B cell (primary cell): ENCODE measurements at regions not wholly inside any gene's neighbourhood (a gene's known extent, or its start where the extent isn't known, plus 50 kb on each side); places are given as distances from the start of the nearest gene placed in this dataset.

Source experiments
- ATAC-seq: fragments of 200-7000 bp; cut with Tn5 transposase; one replicate; pipeline ENCODE4 v1.10.0; 2021; ENCODE audit warnings: low read depth, mild to moderate bottlenecking, moderate number of reproducible peaks, moderate library complexity
- CTCF ChIA-PET: fragments of 350-600 bp; sonication (Branson Sonifier 250); formaldehyde crosslinking; loops from one replicate; lab custom pipeline; 2021; ENCODE audit warnings: antibody characterized with exemption, inconsistent platforms; lab: Charles Lee
- POLR2A ChIA-PET: fragments of 350-600 bp; sonication (Branson Sonifier 250); formaldehyde crosslinking; loops from one replicate; lab custom pipeline; 2021; ENCODE audit warnings: antibody characterized with exemption; lab: Charles Lee
- DNase-seq: peaks from one replicate; pipeline ENCODE4 v3.0.0; 2013
- H2AFZ ChIP-seq: 2 replicates; pipeline ENCODE4 v1.6.1; 2012; ENCODE audit warnings: mild to moderate bottlenecking, low read depth, low read length; ENCODE audit not compliant: insufficient read depth, poor library complexity, severe bottlenecking
- H3K27ac ChIP-seq, 2 donors: 1 replicate in 1 of 2; 2 replicates in 1 of 2; pipeline ENCODE4 v1.5.1; 2012 to 2013; ENCODE audit warnings: low read length in 2 of 2, mild to moderate bottlenecking in 2 of 2, moderate library complexity in 1 of 2
- H3K27me3 ChIP-seq, 4 experiments: fragments of 200-600 bp in 1 of 4; sonication (generic) in 1 of 4; replicated peaks in 1 of 4; 1 replicate in 2 of 4; 2 replicates in 2 of 4; pipeline versions ENCODE4 v1.6.1 to v1.7.0; 2013 to 2016; ENCODE audit warnings: low read length in 3 of 4, mild to moderate bottlenecking in 2 of 4, mixed read lengths in 1 of 4, moderate library complexity in 1 of 4; ENCODE audit not compliant: insufficient read depth in 4 of 4, control insufficient read depth in 3 of 4; ENCODE audit errors: control extremely low read depth in 1 of 4
- H3K36me3 ChIP-seq, 2 experiments: replicated peaks in 1 of 2; 1 replicate in 1 of 2; 2 replicates in 1 of 2; pipeline versions ENCODE4 v1.6.1 to v1.7.1; 2013; ENCODE audit warnings: low read length in 1 of 2; ENCODE audit not compliant: insufficient read depth in 2 of 2, control insufficient read depth in 1 of 2; ENCODE audit errors: control extremely low read depth in 1 of 2, extremely low read depth in 1 of 2
- H3K4me1 ChIP-seq, 2 donors: fragments of 200-600 bp in 1 of 2; sonication (generic) in 1 of 2; 1 replicate in 1 of 2; 2 replicates in 1 of 2; pipeline versions ENCODE4 v1.5.1 to v1.6.1; 2013 to 2017; ENCODE audit warnings: low read length in 2 of 2; ENCODE audit not compliant: control insufficient read depth in 2 of 2, insufficient read depth in 2 of 2
- H3K4me2 ChIP-seq: replicated peaks from 2 replicates; pipeline ENCODE3; 2012; ENCODE audit warnings: mild to moderate bottlenecking, low read depth, low read length; ENCODE audit not compliant: poor library complexity, severe bottlenecking
- H3K4me3 ChIP-seq, 5 experiments: fragments of 200-600 bp in 1 of 5; sonication (generic) in 1 of 5; 1 replicate in 3 of 5; 2 replicates in 2 of 5; pipeline versions ENCODE4 v1.5.1 to v1.7.0; 2011 to 2016; ENCODE audit warnings: low read length in 4 of 5, mild to moderate bottlenecking in 4 of 5, low read depth in 2 of 5, control low read depth in 1 of 5, moderate library complexity in 1 of 5; ENCODE audit not compliant: insufficient read depth in 1 of 5; ENCODE audit errors: control extremely low read depth in 1 of 5, extremely low read depth in 1 of 5
- H3K79me2 ChIP-seq: fragments of 200-600 bp; sonication (generic); one replicate; pipeline ENCODE4 v1.6.0; 2016; ENCODE audit warnings: low read length; ENCODE audit not compliant: control insufficient read depth, insufficient read depth
- H3K9ac ChIP-seq: fragments of 200-600 bp; sonication (generic); 2 replicates; pipeline ENCODE4 v1.6.1; 2017; ENCODE audit warnings: mild to moderate bottlenecking, low read length, moderate library complexity
- H3K9me3 ChIP-seq, 3 donors: one replicate each; pipeline versions ENCODE4 v1.6.1 to v1.7.1; 2013; ENCODE audit warnings: low read length in 2 of 3; ENCODE audit not compliant: control insufficient read depth in 2 of 3, insufficient read depth in 1 of 3; ENCODE audit errors: control extremely low read depth in 1 of 3
- H4K20me1 ChIP-seq: 2 replicates; pipeline ENCODE4 v1.6.0; 2012; ENCODE audit warnings: mild to moderate bottlenecking, low read length; ENCODE audit not compliant: insufficient read depth, control insufficient read depth, poor library complexity, severe bottlenecking
- H3K27ac Mint-ChIP-seq: one replicate; pipeline ENCODE4 v1.8.0; 2021; ENCODE audit warnings: mixed read lengths
- H3K27me3 Mint-ChIP-seq: one replicate; pipeline ENCODE4 v1.8.0; 2021; ENCODE audit warnings: mixed read lengths
- H3K4me1 Mint-ChIP-seq: one replicate; pipeline ENCODE4 v1.8.0; 2021; ENCODE audit warnings: mixed read lengths
- H3K4me3 Mint-ChIP-seq: one replicate; pipeline ENCODE4 v1.8.0; 2021; ENCODE audit warnings: mixed read lengths
- H3K9me3 Mint-ChIP-seq: one replicate; pipeline ENCODE4 v1.8.0; 2022; ENCODE audit warnings: mixed read lengths; ENCODE audit not compliant: insufficient read depth
- CTCF ChIP-seq: fragments of 200-600 bp; IDR thresholded peaks from one replicate; pipeline ENCODE4 v1.8.0; 2022; ENCODE audit warnings: antibody characterized with exemption, mild to moderate bottlenecking
- EZH2 ChIP-seq: IDR thresholded peaks from 2 replicates; pipeline ENCODE4 v1.6.1; 2012; ENCODE audit warnings: borderline replicate concordance, low read depth, mild to moderate bottlenecking, moderate library complexity, low read length; ENCODE audit not compliant: insufficient read depth, poor library complexity, severe bottlenecking
- WGBS: methylation state at CpG from one replicate; pipeline ENCODE4 v1.1.5; 2013; ENCODE audit warnings: missing lambda C conversion rate; ENCODE audit not compliant: insufficient coverage; 5-methylcytosine and 5-hydroxymethylcytosine counted together
- intact Hi-C: fragments of 100-400 bp; cut with micrococcal nuclease; formaldehyde crosslinking; loops from one replicate; pipeline ENCODE4 v1.10.0; 2022

DNA sequence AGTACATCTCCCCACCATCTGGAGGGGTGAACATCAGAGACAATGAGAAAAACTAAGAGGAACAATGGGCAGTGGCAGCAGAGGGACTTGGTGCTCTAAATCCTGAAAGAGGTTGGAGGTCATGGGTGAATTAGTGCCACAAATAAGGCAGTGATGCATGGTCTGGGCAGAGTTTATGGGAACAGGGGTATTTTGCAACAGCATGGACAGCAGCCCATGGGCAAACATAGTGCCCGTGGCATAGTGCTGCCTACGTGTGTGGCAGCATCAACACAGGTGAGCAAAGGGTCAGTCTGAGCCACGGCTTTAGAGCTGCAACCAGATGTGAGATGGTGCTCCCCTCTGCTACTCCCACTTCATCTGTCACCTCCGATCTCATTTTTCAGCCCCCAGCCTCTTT lies 459.1 kb upstream of the CITED2 start:
- no peak overlapping the region for H3K4me3 ChIP-seq
- DNase-seq (no peak), ATAC-seq (no peak)
- H3K79me2 ChIP-seq = no peaks in the 10 kb centered on the region
- H3K27ac ChIP-seq = no peak overlapping the region
- no peaks in the 10 kb centered on the region for H4K20me1 ChIP-seq
- H3K4me3 Mint-ChIP-seq = no peak overlapping the region
- H3K9me3 Mint-ChIP-seq = no peaks in the 10 kb centered on the region
- intact Hi-C loops = no loop called here
- peaks cover 0 to 2% (median 0%) of the 10 kb centered on the region in 4 experiments for H3K27me3 ChIP-seq
- H3K27me3 Mint-ChIP-seq = peaks cover 16% of the 10 kb centered on the region
- ChIA-PET POLR2A (no interaction called here), CTCF (no interaction called here)
- no peak overlapping the region for H3K27ac Mint-ChIP-seq
- H3K4me1 ChIP-seq = no peaks in the 10 kb centered on the region
- H3K4me2 ChIP-seq = no peak overlapping the region
- no peaks in the 10 kb centered on the region for H3K9me3 ChIP-seq
- 100% methylated on average over 2 of the region's 4 CpGs for WGBS
- H3K36me3 ChIP-seq = no peaks in the 10 kb centered on the region
- TF ChIP-seq EZH2 = no peak
- no peak for TF ChIP-seq CTCF
- H3K9ac ChIP-seq = no peak overlapping the region
- H2AFZ ChIP-seq = no peak overlapping the region
- H3K4me1 Mint-ChIP-seq = peaks cover under 1% of the 10 kb centered on the region

DNA sequence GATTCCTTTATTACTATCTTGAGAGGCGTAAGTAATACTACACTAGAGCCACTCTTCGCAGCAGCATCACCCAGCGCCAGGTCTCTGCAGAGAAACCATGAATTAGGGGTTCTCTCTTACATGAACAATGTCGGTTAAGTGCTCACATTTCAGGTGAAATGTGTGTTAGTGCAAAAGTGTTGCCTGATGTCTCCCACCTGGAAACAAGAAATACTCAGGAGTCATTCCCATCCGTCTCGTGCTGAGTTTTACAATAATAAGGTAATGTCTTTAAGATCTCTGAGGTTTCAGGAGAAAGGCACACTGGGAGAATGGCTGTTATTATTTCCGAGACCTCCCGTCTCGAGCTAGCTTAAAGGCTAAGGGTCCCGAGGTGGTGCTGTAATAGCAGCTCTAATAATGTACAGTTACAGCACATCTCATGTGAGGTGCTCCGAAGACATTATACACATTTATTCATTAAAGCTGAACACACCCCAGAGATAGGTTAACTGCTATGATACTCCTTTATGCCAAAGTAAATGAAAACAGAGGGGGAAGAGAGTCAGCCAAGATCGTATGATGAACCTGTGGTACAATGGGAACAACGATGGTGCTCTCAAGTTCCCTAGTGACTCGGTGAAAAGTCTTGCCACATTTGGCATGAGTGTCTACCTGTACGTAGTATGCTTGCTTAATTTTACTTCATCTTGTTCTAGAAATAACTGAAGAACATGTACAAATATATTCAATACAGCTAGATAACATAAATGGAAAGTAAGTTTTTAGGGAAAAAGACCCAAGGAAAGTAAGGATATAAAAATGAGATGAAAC lies 458.3 kb upstream of the CITED2 start:
- no peak for ATAC-seq
- Mint-ChIP-seq H3K27ac (no peak overlapping the region), H3K9me3 (no peaks in the 10 kb centered on the region), H3K4me3 (no peak overlapping the region), H3K4me1 (no peaks in the 10 kb centered on the region), H3K27me3 (peaks cover 16% of the 10 kb centered on the region)
- Histone ChIP-seq H3K27me3 (peaks cover 0 to 2% (median 0%) of the 10 kb centered on the region in 4 experiments), H3K9ac (no peak overlapping the region), H3K27ac (no peak overlapping the region), H3K4me2 (no peak overlapping the region), H2AFZ (no peak overlapping the region), H4K20me1 (no peaks in the 10 kb centered on the region), H3K79me2 (no peaks in the 10 kb centered on the region), H3K9me3 (no peaks in the 10 kb centered on the region), H3K4me1 (no peaks in the 10 kb centered on the region), H3K36me3 (no peaks in the 10 kb centered on the region), H3K4me3 (no peak overlapping the region)
- WGBS = 95% methylated on average over 6 of the region's 15 CpGs
- TF ChIP-seq EZH2 = no peak
- no peak for TF ChIP-seq CTCF
- DNase-seq = no peak
- ChIA-PET CTCF (no interaction called here), POLR2A (no interaction called here)
- intact Hi-C loops = no loop called here
